Caco-2 (cell line): ENCODE measurements at regions not wholly inside any gene's neighbourhood (a gene's known extent, or its start where the extent isn't known, plus 50 kb on each side); places are given as distances from the start of the nearest gene placed in this dataset.

Experiments
- BruUV-seq: library from RNA; stranded (reverse); fragments of 400-500 nt; replicated peaks from 2 replicates; lab custom pipeline; 2021; lab: Mats Ljungman, UMichigan
- CTCF ChIA-PET: fragments of 300-600 bp; sonication (Branson Sonifier 250); formaldehyde crosslinking; loops from one replicate; lab custom pipeline; 2022; ENCODE audit warnings: antibody characterized with exemption; lab: Charles Lee
- POLR2A ChIA-PET: fragments of 300-600 bp; sonication (Branson Sonifier 250); formaldehyde crosslinking; loops from one replicate; lab custom pipeline; 2022; ENCODE audit warnings: antibody characterized with exemption; lab: Charles Lee
- DNase-seq, 2 experiments: peaks; one replicate each; pipeline versions ENCODE4 v3.0.0 to v3.0.0-alpha.2; 2020 to 2022
- H3K27me3 ChIP-seq: replicated peaks from 2 replicates; pipeline ENCODE4 v1.6.0; 2011; ENCODE audit warnings: low read length; ENCODE audit not compliant: control insufficient read depth, insufficient read depth
- H3K36me3 ChIP-seq: 2 replicates; pipeline ENCODE4 v1.5.1; 2011; ENCODE audit warnings: low read length; ENCODE audit not compliant: control insufficient read depth, insufficient read depth
- H3K4me1 ChIP-seq: fragments of 250-450 bp; sonication (Bioruptor Pico); 2 replicates; pipeline ENCODE4 v1.5.1; 2020; ENCODE audit warnings: mild to moderate bottlenecking
- H3K4me3 ChIP-seq: 2 replicates; pipeline ENCODE4 v1.5.1; 2011; ENCODE audit warnings: low read depth, mild to moderate bottlenecking, control low read depth, low read length
- H3K9me3 ChIP-seq: fragments of 250-450 bp; sonication (Bioruptor Pico); 2 replicates; pipeline ENCODE4 v1.5.1; 2020; ENCODE audit warnings: mild to moderate bottlenecking, moderate library complexity
- H3K27ac Mint-ChIP-seq: one replicate; pipeline ENCODE4 v1.8.0; 2022; ENCODE audit warnings: mixed read lengths; ENCODE audit not compliant: unreplicated experiment
- H3K27me3 Mint-ChIP-seq: one replicate; pipeline ENCODE4 v1.8.0; 2022; ENCODE audit warnings: mixed read lengths; ENCODE audit not compliant: insufficient read depth, unreplicated experiment
- H3K36me3 Mint-ChIP-seq: one replicate; pipeline ENCODE4 v1.8.0; 2022; ENCODE audit warnings: mild to moderate bottlenecking, mixed read lengths; ENCODE audit not compliant: insufficient read depth, unreplicated experiment
- H3K4me1 Mint-ChIP-seq: one replicate; pipeline ENCODE4 v1.8.0; 2022; ENCODE audit warnings: low read depth, mixed read lengths; ENCODE audit not compliant: unreplicated experiment
- H3K4me3 Mint-ChIP-seq: one replicate; pipeline ENCODE4 v1.8.0; 2022; ENCODE audit warnings: mild to moderate bottlenecking, moderate library complexity, mixed read lengths; ENCODE audit not compliant: unreplicated experiment
- H3K9me3 Mint-ChIP-seq: one replicate; pipeline ENCODE4 v1.8.0; 2022; ENCODE audit warnings: mixed read lengths; ENCODE audit not compliant: unreplicated experiment
- CTCF ChIP-seq, 2 experiments: fragments of 200-600 bp in 1 of 2; IDR thresholded peaks; 1 replicate in 1 of 2; 2 replicates in 1 of 2; pipeline versions ENCODE4 v1.5.1 to v1.8.0; 2011 to 2022; ENCODE audit warnings: antibody characterized with exemption in 1 of 2, control low read depth in 1 of 2, inconsistent platforms in 1 of 2, low read depth in 1 of 2, low read length in 1 of 2, mild to moderate bottlenecking in 1 of 2, moderate library complexity in 1 of 2; ENCODE audit not compliant: insufficient read depth in 1 of 2, severe bottlenecking in 1 of 2, unreplicated experiment in 1 of 2
- intact Hi-C: fragments of 100-400 bp; cut with micrococcal nuclease; formaldehyde crosslinking; loops from one replicate; pipeline ENCODE4 v1.10.0; 2022; ENCODE audit not compliant: unreplicated experiment

- H3K36me3 Mint-ChIP-seq: peaks cover 9% of the 10 kb centered on the region
- peak overlapping the region; percentile 11 for H3K27ac Mint-ChIP-seq
- CTCF ChIA-PET: no interaction called here
- DNase-seq: no peak
- H3K4me3 ChIP-seq: no peak overlapping the region
- POLR2A ChIA-PET: no interaction called here
- TF ChIP-seq CTCF (IDR thresholded peaks at IDR 0.05; ENCODE audit: insufficient read depth in 1 of 2, low read depth in 1 of 2, low read length in 1 of 2, severe bottlenecking in 1 of 2, unreplicated experiment in 1 of 2): no peak
- no peaks in the 10 kb centered on the region for H3K9me3 Mint-ChIP-seq
- H3K4me3 Mint-ChIP-seq: no peak overlapping the region
- H3K27me3 ChIP-seq: no peaks in the 10 kb centered on the region
- peaks cover 33% of the 10 kb centered on the region for H3K4me1 ChIP-seq
- H3K4me1 Mint-ChIP-seq: peaks cover 23% of the 10 kb centered on the region
- H3K36me3 ChIP-seq: no peaks in the 10 kb centered on the region
- intact Hi-C loops: no loop called here
- BruUV-seq: no TSS peak
- no peaks in the 10 kb centered on the region for H3K27me3 Mint-ChIP-seq
- no peaks in the 10 kb centered on the region for H3K9me3 ChIP-seq
Observed at GRCh38 chr9:110099236-110100095, 108.5 kb downstream of the C9orf152 start.

GRCh38 chr9:110101531-110102161, 106.3 kb downstream of the C9orf152 start:
- H3K4me1 ChIP-seq: peaks cover 54% of the 10 kb centered on the region
- peaks cover 9% of the 10 kb centered on the region for H3K36me3 Mint-ChIP-seq
- H3K36me3 ChIP-seq: no peaks in the 10 kb centered on the region
- TF ChIP-seq CTCF (IDR thresholded peaks at IDR 0.05; ENCODE audit: insufficient read depth in 1 of 2, low read depth in 1 of 2, low read length in 1 of 2, severe bottlenecking in 1 of 2, unreplicated experiment in 1 of 2): no peak
- DNase-seq: no peak
- H3K27me3 Mint-ChIP-seq: no peaks in the 10 kb centered on the region
- no peak overlapping the region for H3K4me3 Mint-ChIP-seq
- intact Hi-C loops: no loop called here
- BruUV-seq: no TSS peak
- no peak overlapping the region for H3K4me3 ChIP-seq
- peaks cover 35% of the 10 kb centered on the region for H3K4me1 Mint-ChIP-seq
- H3K9me3 ChIP-seq: no peaks in the 10 kb centered on the region
- CTCF ChIA-PET: interaction anchor here (1.7 kb wide), 1 partner anchor 12 kb away, joined by 3 read pairs; no protein-coding TSS in a partner anchor
- H3K27me3 ChIP-seq: no peaks in the 10 kb centered on the region
- peak overlapping the region; percentile 25 for H3K27ac Mint-ChIP-seq
- POLR2A ChIA-PET: interaction anchor here (0.7 kb wide), 1 partner anchor 30 kb away, joined by 3 read pairs; no protein-coding TSS in a partner anchor
- no peaks in the 10 kb centered on the region for H3K9me3 Mint-ChIP-seq

- peaks cover 9% of the 10 kb centered on the region for H3K36me3 Mint-ChIP-seq
- no peak for DNase-seq
- intact Hi-C loops: no loop called here
- TF ChIP-seq CTCF (IDR thresholded peaks at IDR 0.05; ENCODE audit: insufficient read depth in 1 of 2, low read depth in 1 of 2, low read length in 1 of 2, severe bottlenecking in 1 of 2, unreplicated experiment in 1 of 2): no peak
- no peaks in the 10 kb centered on the region for H3K27me3 ChIP-seq
- CTCF ChIA-PET: interaction anchor here (1.8 kb wide), 1 partner anchor 9 kb away, joined by 5 read pairs; no protein-coding TSS in a partner anchor
- no peaks in the 10 kb centered on the region for H3K36me3 ChIP-seq
- H3K4me1 ChIP-seq: peaks cover 67% of the 10 kb centered on the region
- H3K9me3 Mint-ChIP-seq: no peaks in the 10 kb centered on the region
- peaks cover 39% of the 10 kb centered on the region for H3K4me1 Mint-ChIP-seq
- H3K4me3 Mint-ChIP-seq: no peak overlapping the region
- H3K4me3 ChIP-seq: no peak overlapping the region
- no TSS peak for BruUV-seq
- no peaks in the 10 kb centered on the region for H3K27me3 Mint-ChIP-seq
- peak overlapping the region; percentile 89 for H3K27ac Mint-ChIP-seq
- POLR2A ChIA-PET: interaction anchor here (0.8 to 3.5 kb wide), 2 partner anchors 13 to 23 kb away, joined by 5 to 81 read pairs; no protein-coding TSS in a partner anchor
- no peaks in the 10 kb centered on the region for H3K9me3 ChIP-seq
Observed at GRCh38 chr9:110103257-110103656, 104.7 kb downstream of the C9orf152 start.
